CD4-positive, alpha-beta T cell treated with Interleukin-21 for 1 hour (primary cell): ENCODE measurements at regions not wholly inside any gene's neighbourhood (a gene's known extent, or its start where the extent isn't known, plus 50 kb on each side); places are given as distances from the start of the nearest gene placed in this dataset.

Experiments
- DNase-seq: peaks from one replicate; pipeline ENCODE4 v3.0.0-alpha.2; 2020

GRCh38 chr6:159473475-159474263, 219.4 kb downstream of the SOD2 start:
- no peak for DNase-seq

- no peak for DNase-seq
Measured at GRCh38 chr6:159470397-159470796, 222.6 kb downstream of the SOD2 start.

- DNase-seq = no peak
Measured at GRCh38 chr6:159469443-159469842, 223.6 kb downstream of the SOD2 start.

- DNase-seq = no peak
Measured at GRCh38 chr6:159468994-159469393, 224.0 kb downstream of the SOD2 start.

- DNase-seq = no peak
Measured at GRCh38 chr6:159467473-159468041, 225.5 kb downstream of the SOD2 start.

- no peak for DNase-seq
Measured at GRCh38 chr6:159466926-159467325, 226.1 kb downstream of the SOD2 start.

GRCh38 chr6:159464816-159465215, 228.2 kb downstream of the SOD2 start:
- no peak for DNase-seq

GRCh38 chr6:159463119-159463829, 229.8 kb downstream of the SOD2 start:
- peak; percentile 11 for DNase-seq

GRCh38 chr6:159462431-159462830, 230.6 kb downstream of the SOD2 start:
- no peak for DNase-seq

GRCh38 chr6:159461998-159462397, 231.0 kb downstream of the SOD2 start:
- DNase-seq = no peak

GRCh38 chr6:159461266-159461665, 231.8 kb downstream of the SOD2 start:
- DNase-seq = no peak

- DNase-seq = no peak
Measured at GRCh38 chr6:159460476-159460875, 232.6 kb downstream of the SOD2 start.

- DNase-seq = no peak
Measured at GRCh38 chr6:159456349-159456748, 236.7 kb downstream of the SOD2 start.

GRCh38 chr6:159455700-159456274, 237.3 kb downstream of the SOD2 start:
- no peak for DNase-seq

- no peak for DNase-seq
Measured at GRCh38 chr6:159450815-159451465, 242.1 kb downstream of the SOD2 start.

GRCh38 chr6:159446340-159446739, 246.7 kb downstream of the SOD2 start:
- DNase-seq = no peak

- DNase-seq = no peak
Measured at GRCh38 chr6:159445351-159445750, 247.7 kb downstream of the SOD2 start.

- DNase-seq = no peak
Measured at GRCh38 chr6:159444056-159444760, 248.8 kb downstream of the SOD2 start.

- DNase-seq = no peak
Measured at GRCh38 chr6:159443417-159443920, 249.6 kb downstream of the SOD2 start.

GRCh38 chr6:159441704-159441981, 251.4 kb downstream of the SOD2 start:
- DNase-seq = no peak

- DNase-seq = no peak
Measured at GRCh38 chr6:159440911-159441703, 251.9 kb downstream of the SOD2 start.

GRCh38 chr6:159440349-159440748, 252.7 kb downstream of the SOD2 start:
- DNase-seq = no peak
